Endothelial cell of umbilical vein (primary cell): ENCODE measurements at regions not wholly inside any gene's neighbourhood (a gene's known extent, or its start where the extent isn't known, plus 50 kb on each side); places are given as distances from the start of the nearest gene placed in this dataset.

Experiments used
- BruUV-seq: library from RNA; stranded (reverse); fragments of 400-500 nt; replicated peaks from 2 replicates; lab custom pipeline; 2021; lab: Mats Ljungman, UMichigan
- CTCF ChIA-PET: fragments of 300-600, 350-600 bp; sonication (Branson Sonifier 250); formaldehyde crosslinking; loops from one replicate; lab custom pipeline; 2021; ENCODE audit warnings: antibody characterized with exemption, inconsistent platforms; lab: Charles Lee
- POLR2A ChIA-PET: fragments of 300-600, 350-600 bp; sonication (Branson Sonifier 250); formaldehyde crosslinking; loops from one replicate; lab custom pipeline; 2021; ENCODE audit warnings: antibody characterized with exemption, inconsistent platforms; lab: Charles Lee
- DNase-seq: peaks from one replicate; pipeline ENCODE4 v3.0.0-alpha.2; 2011; ENCODE audit warnings: low read depth, low spot score
- FAIRE-seq: peaks from 2 replicates; lab custom pipeline; 2011; peaks lifted over from hg19 to GRCh38; lab: Jason Lieb, UNC
- H2AFZ ChIP-seq: 2 replicates; pipeline ENCODE4 v1.6.0; 2012; ENCODE audit warnings: low read depth, low read length, control low read depth, inconsistent platforms
- H3K27ac ChIP-seq: 2 replicates; pipeline ENCODE4 v1.5.1; 2011; ENCODE audit warnings: low read depth, mild to moderate bottlenecking, control low read depth, low read length, moderate library complexity; ENCODE audit not compliant: insufficient read depth
- H3K27me3 ChIP-seq, 2 experiments: 2 replicates each; pipeline versions ENCODE4 v1.6.0 to v1.6.1; 2011; ENCODE audit warnings: low read length in 2 of 2, mixed read lengths in 1 of 2; ENCODE audit not compliant: control insufficient read depth in 2 of 2, insufficient read depth in 2 of 2
- H3K36me3 ChIP-seq, 2 experiments: 2 replicates in 1 of 2; 3 replicates in 1 of 2; pipeline ENCODE4 v1.5.1; 2011; ENCODE audit warnings: low read length in 2 of 2, mild to moderate bottlenecking in 1 of 2, moderate library complexity in 1 of 2; ENCODE audit not compliant: control insufficient read depth in 2 of 2, insufficient read depth in 2 of 2; ENCODE audit errors: extremely low read depth in 1 of 2
- H3K4me1 ChIP-seq: 3 replicates; pipeline ENCODE4 v1.5.1; 2011; ENCODE audit warnings: mild to moderate bottlenecking, low read length; ENCODE audit not compliant: control insufficient read depth, insufficient read depth; ENCODE audit errors: extremely low read depth
- H3K4me2 ChIP-seq: 2 replicates; pipeline ENCODE4 v1.6.1; 2011; ENCODE audit warnings: low read length, control low read depth, mixed read lengths; ENCODE audit not compliant: insufficient read depth
- H3K4me3 ChIP-seq, 3 experiments: fragments of 200-600 bp in 1 of 3; sonication (generic), shearing (Covaris generic) in 1 of 3; replicated peaks in 1 of 3; 2 replicates each; pipeline ENCODE4 v1.5.1; 2011 to 2016; ENCODE audit warnings: control low read depth in 3 of 3, low read length in 3 of 3, mild to moderate bottlenecking in 2 of 3, inconsistent platforms in 1 of 3, low read depth in 1 of 3, moderate library complexity in 1 of 3; ENCODE audit not compliant: insufficient read depth in 1 of 3
- H3K79me2 ChIP-seq: 2 replicates; pipeline ENCODE4 v1.6.0; 2012; ENCODE audit warnings: low read length, inconsistent platforms; ENCODE audit not compliant: control insufficient read depth, insufficient read depth
- H3K9ac ChIP-seq: replicated peaks from 2 replicates; pipeline ENCODE3; 2011; ENCODE audit warnings: low read length, control low read depth; ENCODE audit not compliant: insufficient read depth; ENCODE audit errors: extremely low read depth
- H3K9me1 ChIP-seq: replicated peaks from 3 replicates; pipeline ENCODE4 v1.6.0; 2011; ENCODE audit warnings: mild to moderate bottlenecking, low read length; ENCODE audit not compliant: control insufficient read depth, insufficient read depth; ENCODE audit errors: extremely low read depth
- H3K9me3 ChIP-seq: replicated peaks from 2 replicates; pipeline ENCODE4 v1.5.1; 2012; ENCODE audit warnings: low read length, inconsistent platforms; ENCODE audit not compliant: control insufficient read depth, insufficient read depth
- H4K20me1 ChIP-seq: replicated peaks from 2 replicates; pipeline ENCODE3; 2011; ENCODE audit warnings: mild to moderate bottlenecking, low read length; ENCODE audit not compliant: control insufficient read depth, insufficient read depth; ENCODE audit errors: extremely low read depth
- FOS ChIP-seq: IDR thresholded peaks from 2 replicates; pipeline ENCODE4 v1.6.1; 2011; ENCODE audit warnings: mild to moderate bottlenecking, low read length, moderate library complexity, borderline replicate concordance; ENCODE audit not compliant: insufficient read depth
- GATA2 ChIP-seq: IDR thresholded peaks from 2 replicates; pipeline ENCODE4 v1.7.0; 2011; ENCODE audit warnings: low read depth, mild to moderate bottlenecking, moderate library complexity, mixed read lengths, low read length; ENCODE audit not compliant: insufficient read length, insufficient read depth
- JUN ChIP-seq: IDR thresholded peaks from 2 replicates; pipeline ENCODE4 v1.6.1; 2011; ENCODE audit warnings: borderline replicate concordance, low read depth; ENCODE audit not compliant: insufficient read length, insufficient read depth
- MYC ChIP-seq: IDR thresholded peaks from one replicate; pipeline ENCODE4 v1.6.1; 2011; ENCODE audit warnings: mild to moderate bottlenecking, low read depth, low read length
- POLR2A ChIP-seq: IDR thresholded peaks from 2 replicates; pipeline ENCODE4 v1.6.1; 2012; ENCODE audit warnings: low read depth, mild to moderate bottlenecking, control low read depth, low read length
- POLR2AphosphoS5 ChIP-seq: IDR thresholded peaks from 2 replicates; pipeline ENCODE4 v1.6.1; 2012; ENCODE audit warnings: low read depth, mild to moderate bottlenecking, control low read depth, low read length, moderate library complexity; ENCODE audit not compliant: insufficient read depth
- dilution Hi-C: fragments of 300-500 bp; cut with MboI; formaldehyde crosslinking; loops from one replicate; pipeline ENCODE4 v1.15.0; 2019; ENCODE audit warnings: low sequenced_read_pairs; ENCODE audit not compliant: extremely low pct_ligation_motif_present
- intact Hi-C: fragments of 100-400 bp; cut with micrococcal nuclease; formaldehyde crosslinking; loops from one replicate; pipeline ENCODE4 v1.10.0; 2022
- TF ChIP-seq, protein P1 (sequence below), 2 donors: IDR thresholded peaks; 1 replicate in 1 of 2; 2 replicates in 1 of 2; pipeline ENCODE4 v1.5.1; 2011; ENCODE audit warnings: low read length in 2 of 2, mild to moderate bottlenecking in 2 of 2, moderate library complexity in 2 of 2, control low read depth in 1 of 2, inconsistent platforms in 1 of 2, low read depth in 1 of 2; ENCODE audit not compliant: insufficient read depth in 1 of 2; ENCODE audit errors: extremely low read depth in 1 of 2

DNA sequence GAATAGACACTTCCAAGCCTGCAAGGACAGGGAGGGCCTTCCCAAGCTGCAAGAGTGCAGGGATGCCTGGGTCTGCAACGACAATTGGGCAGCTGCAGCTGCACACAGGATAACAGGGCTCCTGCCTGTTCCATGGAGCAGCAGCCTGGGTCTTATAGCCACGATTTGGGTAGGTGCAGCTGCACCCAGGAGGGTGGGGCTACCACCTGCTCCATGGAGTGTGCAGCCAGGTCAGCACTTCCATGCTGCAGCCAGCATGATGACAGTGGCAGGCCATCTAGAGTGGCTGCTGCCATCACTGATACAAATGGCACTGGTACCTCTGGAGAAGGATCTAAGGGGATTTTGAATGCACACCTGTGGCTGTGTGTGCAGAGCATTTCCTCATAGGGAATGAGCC lies 528.5 kb downstream of the DSC3 start:
- Histone ChIP-seq H4K20me1 (no peaks in the 10 kb centered on the region), H3K27ac (no peak overlapping the region), H3K79me2 (no peaks in the 10 kb centered on the region), H3K9me1 (no peaks in the 10 kb centered on the region), H3K27me3 (no peaks in the 10 kb centered on the region), H3K4me2 (no peak overlapping the region), H3K4me1 (no peaks in the 10 kb centered on the region), H2AFZ (no peak overlapping the region), H3K4me3 (no peak overlapping the region), H3K36me3 (no peaks in the 10 kb centered on the region), H3K9ac (no peak overlapping the region), H3K9me3 (peaks cover 3% of the 10 kb centered on the region)
- POLR2A ChIA-PET = no interaction called here
- FAIRE-seq (no peak), DNase-seq (no peak)
- intact Hi-C loops (no loop called here), dilution Hi-C loops (no loop called here)
- no peak for TF ChIP-seq GATA2
- no peak for TF ChIP-seq MYC
- TF ChIP-seq POLR2AphosphoS5 = no peak
- TF ChIP-seq JUN = no peak
- TF ChIP-seq, protein P1, sequence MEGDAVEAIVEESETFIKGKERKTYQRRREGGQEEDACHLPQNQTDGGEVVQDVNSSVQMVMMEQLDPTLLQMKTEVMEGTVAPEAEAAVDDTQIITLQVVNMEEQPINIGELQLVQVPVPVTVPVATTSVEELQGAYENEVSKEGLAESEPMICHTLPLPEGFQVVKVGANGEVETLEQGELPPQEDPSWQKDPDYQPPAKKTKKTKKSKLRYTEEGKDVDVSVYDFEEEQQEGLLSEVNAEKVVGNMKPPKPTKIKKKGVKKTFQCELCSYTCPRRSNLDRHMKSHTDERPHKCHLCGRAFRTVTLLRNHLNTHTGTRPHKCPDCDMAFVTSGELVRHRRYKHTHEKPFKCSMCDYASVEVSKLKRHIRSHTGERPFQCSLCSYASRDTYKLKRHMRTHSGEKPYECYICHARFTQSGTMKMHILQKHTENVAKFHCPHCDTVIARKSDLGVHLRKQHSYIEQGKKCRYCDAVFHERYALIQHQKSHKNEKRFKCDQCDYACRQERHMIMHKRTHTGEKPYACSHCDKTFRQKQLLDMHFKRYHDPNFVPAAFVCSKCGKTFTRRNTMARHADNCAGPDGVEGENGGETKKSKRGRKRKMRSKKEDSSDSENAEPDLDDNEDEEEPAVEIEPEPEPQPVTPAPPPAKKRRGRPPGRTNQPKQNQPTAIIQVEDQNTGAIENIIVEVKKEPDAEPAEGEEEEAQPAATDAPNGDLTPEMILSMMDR (IDR thresholded peaks at IDR 0.05; ENCODE audit: extremely low read depth in 1 of 2, insufficient read depth in 1 of 2, low read depth in 1 of 2, low read length in 2 of 2) = no peak
- TF ChIP-seq POLR2A = no peak
- BruUV-seq = no TSS peak
- CTCF ChIA-PET = no interaction called here

DNA sequence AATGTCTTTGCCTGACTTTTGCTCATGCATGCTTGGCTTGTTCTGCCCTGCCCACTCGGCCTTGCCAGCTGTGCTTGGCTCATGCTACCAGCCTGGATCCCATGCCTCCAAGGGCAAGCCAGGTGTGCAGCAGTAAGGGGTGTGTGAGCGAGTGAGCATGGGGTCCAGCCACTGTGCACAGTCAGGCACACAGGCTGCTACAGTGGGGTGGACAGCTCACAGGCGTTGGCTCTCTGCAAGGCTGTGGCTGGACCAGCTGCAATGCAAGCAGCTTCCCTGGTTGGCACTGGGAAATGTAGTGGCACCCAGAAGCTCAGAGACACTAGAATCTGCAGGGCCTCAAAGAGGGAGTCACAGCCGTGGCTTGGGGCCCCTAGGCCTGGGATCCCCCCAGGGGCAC lies 529.7 kb downstream of the DSC3 start:
- no peak for FAIRE-seq
- H3K9ac ChIP-seq = no peak overlapping the region

More for the DNA sequence above, 529.7 kb downstream of the DSC3 start:
- no peaks in the 10 kb centered on the region for H3K4me1 ChIP-seq
- no peak overlapping the region for H2AFZ ChIP-seq
- ChIA-PET CTCF (no interaction called here), POLR2A (no interaction called here)
- no peak overlapping the region for H3K4me3 ChIP-seq
- no peak for TF ChIP-seq FOS
- H3K36me3 ChIP-seq = no peaks in the 10 kb centered on the region
- no peaks in the 10 kb centered on the region for H3K79me2 ChIP-seq
- H3K27ac ChIP-seq = no peak overlapping the region
- dilution Hi-C loops (no loop called here), intact Hi-C loops (no loop called here)
- H3K9me1 ChIP-seq = no peaks in the 10 kb centered on the region
- H3K4me2 ChIP-seq = no peak overlapping the region
- H3K9me3 ChIP-seq = peaks cover 3% of the 10 kb centered on the region
- H4K20me1 ChIP-seq = no peaks in the 10 kb centered on the region
- BruUV-seq = no TSS peak
- no peak for DNase-seq
- no peaks in the 10 kb centered on the region for H3K27me3 ChIP-seq
